IMR-90 (cell line): ENCODE measurements at regions not wholly inside any gene's neighbourhood (a gene's known extent, or its start where the extent isn't known, plus 50 kb on each side); places are given as distances from the start of the nearest gene placed in this dataset.
A peak's percentile ranks its signal among the peaks of the same experiment; 100 is the strongest.

Experiments used
- ATAC-seq: fragments of 200-7000 bp; cut with Tn5 transposase; 2 replicates; pipeline ENCODE4 v1.9.1; 2020; ENCODE audit warnings: low read depth, mild to moderate bottlenecking, moderate library complexity
- BruUV-seq: library from RNA; stranded (reverse); fragments of 400-500 nt; replicated peaks from 2 replicates; lab custom pipeline; 2021; lab: Mats Ljungman, UMichigan
- CTCF ChIA-PET: fragments of 300-600 bp; formaldehyde crosslinking; extraction: SDS; loops from one replicate; lab custom pipeline; 2021; ENCODE audit warnings: antibody characterized with exemption; lab: Yijun Ruan, JAX
- POLR2A ChIA-PET: fragments of 300-600 bp; sonication (Branson Sonifier 250); formaldehyde crosslinking; loops from one replicate; lab custom pipeline; 2022; ENCODE audit warnings: antibody characterized with exemption; ENCODE audit not compliant: unreplicated experiment; lab: Charles Lee
- DNase-seq: peaks from one replicate; pipeline ENCODE4 v3.0.0; 2013
- H2AFZ ChIP-seq: replicated peaks from 2 replicates; pipeline ENCODE3; 2013; ENCODE audit warnings: low read length, mild to moderate bottlenecking; ENCODE audit not compliant: poor library complexity
- H2AK5ac ChIP-seq: 2 replicates; pipeline ENCODE4 v1.6.1; 2013; ENCODE audit warnings: low read depth, low read length, inconsistent platforms
- H2AK9ac ChIP-seq: replicated peaks from 2 replicates; pipeline ENCODE3; 2013; ENCODE audit warnings: mild to moderate bottlenecking, low read depth, low read length, moderate library complexity; ENCODE audit not compliant: poor library complexity
- H2BK120ac ChIP-seq: 2 replicates; pipeline ENCODE4 v1.6.1; 2013; ENCODE audit warnings: low read depth, low read length, inconsistent platforms
- H2BK15ac ChIP-seq: 3 replicates; pipeline ENCODE4 v1.6.1; 2013; ENCODE audit warnings: low read depth, low read length, inconsistent platforms
- H2BK20ac ChIP-seq: 2 replicates; pipeline ENCODE4 v1.6.1; 2013; ENCODE audit warnings: low read depth, mild to moderate bottlenecking, inconsistent platforms, low read length, moderate library complexity
- H2BK5ac ChIP-seq: 2 replicates; pipeline ENCODE4 v1.6.1; 2013; ENCODE audit warnings: mild to moderate bottlenecking, low read depth, low read length, inconsistent platforms; ENCODE audit not compliant: poor library complexity, severe bottlenecking
- H3K14ac ChIP-seq: replicated peaks from 2 replicates; pipeline ENCODE4 v1.6.1; 2013; ENCODE audit warnings: low read depth, low read length, inconsistent platforms
- H3K18ac ChIP-seq: 2 replicates; pipeline ENCODE4 v1.6.1; 2013; ENCODE audit warnings: low read depth, low read length, control low read depth
- H3K23ac ChIP-seq: 2 replicates; pipeline ENCODE4 v1.6.1; 2013; ENCODE audit warnings: low read depth, low read length, inconsistent platforms
- H3K27ac ChIP-seq: 2 replicates; pipeline ENCODE4 v1.5.1; 2013; ENCODE audit warnings: mild to moderate bottlenecking, control low read depth, low read length; ENCODE audit not compliant: insufficient read depth
- H3K27me3 ChIP-seq: 2 replicates; pipeline ENCODE4 v1.6.1; 2013; ENCODE audit warnings: low read length; ENCODE audit not compliant: control insufficient read depth, insufficient read depth
- H3K36me3 ChIP-seq: 2 replicates; pipeline ENCODE4 v1.6.1; 2013; ENCODE audit warnings: low read length, mixed read lengths; ENCODE audit not compliant: control insufficient read depth, insufficient read depth
- H3K4ac ChIP-seq: 2 replicates; pipeline ENCODE4 v1.6.1; 2013; ENCODE audit warnings: low read depth, low read length, inconsistent platforms
- H3K4me1 ChIP-seq: 2 replicates; pipeline ENCODE4 v1.6.1; 2013; ENCODE audit warnings: low read length, mixed read lengths; ENCODE audit not compliant: control insufficient read depth, insufficient read depth
- H3K4me2 ChIP-seq: 2 replicates; pipeline ENCODE4 v1.6.1; 2013; ENCODE audit warnings: low read depth, mild to moderate bottlenecking, control low read depth, low read length, moderate library complexity
- H3K4me3 ChIP-seq: 2 replicates; pipeline ENCODE4 v1.5.1; 2013; ENCODE audit warnings: low read depth, mild to moderate bottlenecking, control low read depth, low read length, moderate library complexity; ENCODE audit not compliant: insufficient read depth
- H3K56ac ChIP-seq: 2 replicates; pipeline ENCODE4 v1.6.1; 2013; ENCODE audit warnings: low read length, inconsistent platforms; ENCODE audit not compliant: insufficient read depth; ENCODE audit errors: extremely low read depth
- H3K79me1 ChIP-seq, 2 experiments: 2 replicates each; pipeline ENCODE4 v1.6.1; 2013; ENCODE audit warnings: low read length in 2 of 2, inconsistent platforms in 1 of 2, low read depth in 1 of 2
- H3K9ac ChIP-seq: 2 replicates; pipeline ENCODE4 v1.6.1; 2013; ENCODE audit warnings: low read depth, low read length, control low read depth
- H3K9me1 ChIP-seq: 2 replicates; pipeline ENCODE4 v1.6.1; 2013; ENCODE audit warnings: low read length, inconsistent platforms; ENCODE audit not compliant: insufficient read depth
- H3K9me3 ChIP-seq: 2 replicates; pipeline ENCODE4 v1.6.1; 2013; ENCODE audit warnings: low read length; ENCODE audit not compliant: control insufficient read depth, insufficient read depth
- H4K20me1 ChIP-seq: 2 replicates; pipeline ENCODE4 v1.6.1; 2013; ENCODE audit warnings: low read length, inconsistent platforms; ENCODE audit not compliant: insufficient read depth
- H4K5ac ChIP-seq: 2 replicates; pipeline ENCODE4 v1.6.1; 2013; ENCODE audit warnings: mild to moderate bottlenecking, low read depth, low read length, control low read depth
- H4K8ac ChIP-seq, 2 experiments: 2 replicates each; pipeline ENCODE4 v1.6.1; 2013; ENCODE audit warnings: low read depth in 2 of 2, low read length in 2 of 2, control low read depth in 1 of 2, inconsistent platforms in 1 of 2
- H4K91ac ChIP-seq: 2 replicates; pipeline ENCODE4 v1.6.1; 2013; ENCODE audit warnings: low read depth, low read length, inconsistent platforms; ENCODE audit not compliant: insufficient read depth
- NFE2L2 ChIP-seq: fragments of 150-350 bp; IDR thresholded peaks from 2 replicates; pipeline ENCODE4 v1.6.1; 2016; ENCODE audit warnings: low read depth, mild to moderate bottlenecking, low read length
- RAD21 ChIP-seq: IDR thresholded peaks from 2 replicates; pipeline ENCODE4 v1.6.1; 2012; ENCODE audit warnings: low read length, improper control_type of control experiment
- WGBS, 2 experiments: methylation state at CpG; one replicate each; pipeline versions ENCODE4 v1.1.5 to v1.1.7; 2013; ENCODE audit warnings: missing lambda C conversion rate in 2 of 2; ENCODE audit not compliant: insufficient read length in 1 of 2; ENCODE audit errors: extremely low coverage in 2 of 2; 5-methylcytosine and 5-hydroxymethylcytosine counted together
- dilution Hi-C: fragments of 300-500 bp; cut with HindIII; formaldehyde crosslinking; loops from one replicate; pipeline ENCODE4 v1.14.3; 2018; ENCODE audit warnings: low sequenced_read_pairs; ENCODE audit not compliant: unreplicated experiment
- in situ Hi-C: fragments of 300-500 bp; cut with MboI; formaldehyde crosslinking; loops from 3 replicates; pipeline ENCODE4 v1.14.3; 2019; ENCODE audit warnings: low sequenced_read_pairs, inconsistent platforms, mixed read lengths
- intact Hi-C: fragments of 100-400 bp; cut with micrococcal nuclease; formaldehyde crosslinking; loops from 2 replicates; pipeline ENCODE4 v1.10.0; 2022

GRCh38 chr1:170305777-170306512 lies 160.2 kb downstream of the NTMT2 start:
- H3K9ac ChIP-seq = no peak overlapping the region
- no peak overlapping the region for H4K91ac ChIP-seq
- H2AK9ac ChIP-seq = no peak overlapping the region
- H3K9me1 ChIP-seq = peaks cover 9% of the 10 kb centered on the region
- no peaks in the 10 kb centered on the region for H3K9me3 ChIP-seq
- ChIA-PET POLR2A (no interaction called here), CTCF (no interaction called here)
- no TSS peak for BruUV-seq
- H3K27ac ChIP-seq = no peak overlapping the region
- H4K8ac ChIP-seq = no peak overlapping the region
- dilution Hi-C loops (no loop called here), intact Hi-C loops (loop anchor here (5.0 kb wide), 1 partner anchor 356 kb away; the partner anchor contains the start of gene PRRX1), in situ Hi-C loops (no loop called here)
- no peak overlapping the region for H3K56ac ChIP-seq
- no CpG with 5 or more reads among the region's 2 CpGs for WGBS, 2 experiments
- H3K36me3 ChIP-seq = no peaks in the 10 kb centered on the region
- no peak overlapping the region for H3K23ac ChIP-seq
- no peak overlapping the region for H3K4me3 ChIP-seq
- H4K20me1 ChIP-seq = no peaks in the 10 kb centered on the region
- 0 out of 2 replicates have a peak overlapping the region, but pooled peaks have one; percentile 8 for H3K14ac ChIP-seq
- no peak overlapping the region for H3K4ac ChIP-seq
- no peak for DNase-seq
- H2AFZ ChIP-seq = peak overlapping the region; percentile 17
- H2BK20ac ChIP-seq = no peak overlapping the region
- no peak for ATAC-seq
- H3K4me1 ChIP-seq = peaks cover 11% of the 10 kb centered on the region
- TF ChIP-seq RAD21 (no peak), NFE2L2 (no peak)
- no peak overlapping the region for H3K18ac ChIP-seq
- H2BK5ac ChIP-seq = no peak overlapping the region
- no peak overlapping the region for H3K4me2 ChIP-seq
- H2BK120ac ChIP-seq = no peak overlapping the region
- 0 out of 3 replicates have a peak overlapping the region, but pooled peaks have one; percentile 17 for H2BK15ac ChIP-seq
- no peaks in the 10 kb centered on the region for H3K27me3 ChIP-seq
- no peaks in the 10 kb centered on the region for H3K79me1 ChIP-seq
- no peak overlapping the region for H4K5ac ChIP-seq
- H2AK5ac ChIP-seq = no peak overlapping the region
